H1 (cell line): ENCODE measurements at regions not wholly inside any gene's neighbourhood (a gene's known extent, or its start where the extent isn't known, plus 50 kb on each side); places are given as distances from the start of the nearest gene placed in this dataset.

Experiments used
- CTCF ChIA-PET: fragments of 300-600 bp; sonication (Branson Sonifier 250); formaldehyde crosslinking; loops from one replicate; lab custom pipeline; 2021; ENCODE audit not compliant: partially characterized antibody; lab: Charles Lee
- POLR2A ChIA-PET: fragments of 300-600 bp; sonication (Branson Sonifier 250); formaldehyde crosslinking; loops from one replicate; lab custom pipeline; 2021; ENCODE audit warnings: inconsistent platforms; ENCODE audit not compliant: partially characterized antibody; lab: Charles Lee
- DNase-seq, 2 experiments: peaks; one replicate each; pipeline versions ENCODE4 v3.0.0 to v3.0.0-alpha.2; 2010 to 2022; ENCODE audit warnings: low spot score in 2 of 2, low read depth in 1 of 2, mixed read lengths in 1 of 2
- FAIRE-seq: peaks from 2 replicates; lab custom pipeline; 2011; peaks lifted over from hg19 to GRCh38; lab: Jason Lieb, UNC
- H2AFZ ChIP-seq: 2 replicates; pipeline ENCODE4 v1.8.1; 2012; ENCODE audit warnings: low read length, inconsistent platforms
- H2AK5ac ChIP-seq: 2 replicates; pipeline ENCODE4 v1.6.1; 2013; ENCODE audit warnings: low read depth, low read length
- H2BK120ac ChIP-seq: replicated peaks from 2 replicates; pipeline ENCODE3; 2013; ENCODE audit warnings: low read depth, low read length, inconsistent platforms
- H2BK12ac ChIP-seq: 2 replicates; pipeline ENCODE4 v1.6.1; 2013; ENCODE audit warnings: low read depth, low read length
- H2BK15ac ChIP-seq: 2 replicates; pipeline ENCODE4 v1.6.1; 2013; ENCODE audit warnings: low read length
- H2BK20ac ChIP-seq: 2 replicates; pipeline ENCODE4 v1.6.1; 2013; ENCODE audit warnings: low read length
- H2BK5ac ChIP-seq: 2 replicates; pipeline ENCODE4 v1.6.1; 2013; ENCODE audit warnings: low read depth, low read length
- H3K14ac ChIP-seq: 2 replicates; pipeline ENCODE4 v1.6.1; 2013; ENCODE audit warnings: inconsistent platforms; ENCODE audit not compliant: insufficient read length
- H3K18ac ChIP-seq: 2 replicates; pipeline ENCODE4 v1.6.1; 2013; ENCODE audit warnings: low read length; ENCODE audit errors: extremely low read depth
- H3K23ac ChIP-seq: 2 replicates; pipeline ENCODE4 v1.6.1; 2013; ENCODE audit warnings: inconsistent platforms; ENCODE audit not compliant: insufficient read length
- H3K23me2 ChIP-seq: 2 replicates; pipeline ENCODE4 v1.6.1; 2013; ENCODE audit warnings: low read depth, low read length
- H3K27ac ChIP-seq: 2 replicates; pipeline ENCODE4 v1.6.1; 2011; ENCODE audit warnings: low read depth, low read length, inconsistent platforms
- H3K27me3 ChIP-seq, 4 experiments: replicated peaks in 1 of 4; 1 replicate in 1 of 4; 2 replicates in 3 of 4; pipeline versions ENCODE4 v1.6.1 to v1.8.1; 2011 to 2013; ENCODE audit warnings: low read length in 3 of 4, mild to moderate bottlenecking in 3 of 4, inconsistent platforms in 2 of 4, mixed read lengths in 2 of 4, moderate library complexity in 1 of 4; ENCODE audit not compliant: control insufficient read depth in 3 of 4, insufficient read depth in 3 of 4; ENCODE audit errors: extremely low read depth in 1 of 4
- H3K36me3 ChIP-seq, 4 experiments: 2 replicates each; pipeline versions ENCODE4 v1.6.1 to v1.8.1; 2011 to 2013; ENCODE audit warnings: mild to moderate bottlenecking in 4 of 4, low read length in 3 of 4, moderate library complexity in 2 of 4, control low read depth in 1 of 4, inconsistent platforms in 1 of 4; ENCODE audit not compliant: insufficient read depth in 4 of 4, control insufficient read depth in 2 of 4
- H3K4ac ChIP-seq: replicated peaks from 2 replicates; pipeline ENCODE3; 2013; ENCODE audit warnings: low read length, low read depth, mixed read lengths, inconsistent platforms; ENCODE audit not compliant: insufficient read length
- H3K4me1 ChIP-seq, 4 experiments: replicated peaks in 1 of 4; 1 replicate in 1 of 4; 2 replicates in 3 of 4; pipeline versions ENCODE4 v1.6.1 to v1.8.1; 2011 to 2013; ENCODE audit warnings: low read length in 3 of 4, inconsistent platforms in 2 of 4, mixed read lengths in 1 of 4; ENCODE audit not compliant: insufficient read depth in 4 of 4, control insufficient read depth in 3 of 4
- H3K4me2 ChIP-seq, 2 experiments: 2 replicates each; pipeline versions ENCODE4 v1.6.1 to v1.8.1; 2011 to 2013; ENCODE audit warnings: low read depth in 2 of 2, low read length in 2 of 2, control low read depth in 1 of 2, inconsistent platforms in 1 of 2, mild to moderate bottlenecking in 1 of 2; ENCODE audit not compliant: insufficient read depth in 1 of 2
- H3K4me3 ChIP-seq, 4 experiments: fragments of 200-600, 300-600 bp in 1 of 4; sonication (generic), shearing (Covaris generic), sonication (Bioruptor Twin) in 1 of 4; 2 replicates each; pipeline versions ENCODE4 v1.5.1 to v1.8.1; 2011 to 2016; ENCODE audit warnings: low read length in 4 of 4, low read depth in 3 of 4, control low read depth in 2 of 4, inconsistent platforms in 2 of 4, mild to moderate bottlenecking in 2 of 4, mixed read lengths in 1 of 4, moderate library complexity in 1 of 4; ENCODE audit not compliant: insufficient read depth in 2 of 4; ENCODE audit errors: extremely low read depth in 1 of 4
- H3K56ac ChIP-seq: replicated peaks from 2 replicates; pipeline ENCODE3; 2013; ENCODE audit warnings: low read depth, mild to moderate bottlenecking, mixed read lengths, low read length, inconsistent platforms; ENCODE audit not compliant: insufficient read length
- H3K79me1 ChIP-seq: 2 replicates; pipeline ENCODE4 v1.6.1; 2013; ENCODE audit warnings: low read depth, low read length, control low read depth
- H3K79me2 ChIP-seq, 2 experiments: 2 replicates each; pipeline versions ENCODE4 v1.6.1 to v1.8.1; 2012 to 2013; ENCODE audit warnings: low read length in 2 of 2, mild to moderate bottlenecking in 2 of 2, inconsistent platforms in 1 of 2; ENCODE audit not compliant: insufficient read depth in 2 of 2, control insufficient read depth in 1 of 2
- H3K9ac ChIP-seq, 4 experiments: replicated peaks in 1 of 4; 1 replicate in 1 of 4; 2 replicates in 3 of 4; pipeline versions ENCODE4 v1.6.1 to v1.8.1; 2011 to 2013; ENCODE audit warnings: low read depth in 3 of 4, low read length in 3 of 4, control low read depth in 2 of 4, mild to moderate bottlenecking in 2 of 4, moderate library complexity in 2 of 4, inconsistent platforms in 1 of 4; ENCODE audit errors: extremely low read depth in 1 of 4
- H3K9me3 ChIP-seq, 2 experiments: 2 replicates each; pipeline versions ENCODE4 v1.6.1 to v1.8.1; 2012 to 2013; ENCODE audit warnings: mild to moderate bottlenecking in 2 of 2, moderate library complexity in 2 of 2, control low read depth in 1 of 2, inconsistent platforms in 1 of 2, low read depth in 1 of 2, low read length in 1 of 2, mixed read lengths in 1 of 2; ENCODE audit not compliant: insufficient read depth in 2 of 2
- H4K20me1 ChIP-seq, 2 experiments: replicated peaks in 1 of 2; 2 replicates each; pipeline versions ENCODE3 to v1.8.1; 2011 to 2013; ENCODE audit warnings: inconsistent platforms in 2 of 2, low read length in 2 of 2, mild to moderate bottlenecking in 1 of 2; ENCODE audit not compliant: insufficient read depth in 2 of 2, control insufficient read depth in 1 of 2
- H4K5ac ChIP-seq: 2 replicates; pipeline ENCODE4 v1.6.1; 2013; ENCODE audit warnings: low read length, low read depth, mixed read lengths, inconsistent platforms; ENCODE audit not compliant: insufficient read length
- H4K8ac ChIP-seq: 2 replicates; pipeline ENCODE4 v1.8.0; 2013; ENCODE audit warnings: mild to moderate bottlenecking, moderate library complexity, low read length, inconsistent platforms; ENCODE audit not compliant: insufficient read depth; ENCODE audit errors: extremely low read depth
- H4K91ac ChIP-seq: replicated peaks from 2 replicates; pipeline ENCODE3; 2013; ENCODE audit warnings: low read length, mixed read lengths, inconsistent platforms; ENCODE audit not compliant: insufficient read length
- CEBPB ChIP-seq: IDR thresholded peaks from 2 replicates; pipeline ENCODE4 v1.6.1; 2012; ENCODE audit warnings: low read depth, low read length
- MAX ChIP-seq: IDR thresholded peaks from 2 replicates; pipeline ENCODE4 v1.6.1; 2012; ENCODE audit warnings: inconsistent platforms
- RBBP5 ChIP-seq: IDR thresholded peaks from 2 replicates; pipeline ENCODE4 v1.7.1; 2012; ENCODE audit warnings: low read depth, mild to moderate bottlenecking, inconsistent platforms, low read length, moderate library complexity, borderline replicate concordance
- SRF ChIP-seq: IDR thresholded peaks from 2 replicates; pipeline ENCODE4 v1.6.1; 2011; ENCODE audit warnings: mild to moderate bottlenecking, low read depth, low read length, moderate library complexity
- TEAD4 ChIP-seq: IDR thresholded peaks from 2 replicates; pipeline ENCODE4 v1.6.1; 2012; ENCODE audit warnings: low read depth, low read length, inconsistent platforms, mixed read lengths
- WGBS, 2 experiments: shearing (Covaris generic) in 1 of 2; methylation state at CpG; one replicate each; pipeline versions ENCODE4 v1.1.6 to v1.1.7; 2013 to 2015; ENCODE audit warnings: low lambda C conversion rate in 2 of 2, mixed read lengths in 2 of 2, inconsistent platforms in 1 of 2, low coverage in 1 of 2, missing lambda C conversion rate in 1 of 2; ENCODE audit not compliant: insufficient replicate concordance in 2 of 2, insufficient coverage in 1 of 2, insufficient read length in 1 of 2; ENCODE audit errors: extremely low coverage in 1 of 2, missing lambda C conversion rate in 1 of 2; 5-methylcytosine and 5-hydroxymethylcytosine counted together
- TF ChIP-seq, protein P1 (sequence below), 3 experiments: IDR thresholded peaks; 1 replicate in 2 of 3; 2 replicates in 1 of 3; pipeline versions ENCODE4 v1.5.1 to v1.6.1; 2011; ENCODE audit warnings: low read length in 3 of 3, mild to moderate bottlenecking in 3 of 3, inconsistent platforms in 2 of 3, low read depth in 1 of 3, moderate library complexity in 1 of 3; ENCODE audit not compliant: insufficient read depth in 1 of 3; ENCODE audit errors: control extremely low read depth in 1 of 3

GRCh38 chr9:75651709-75652108 is 238.8 kb upstream of the PCSK5 start:
- H3K23ac ChIP-seq, result no peak overlapping the region
- no peak overlapping the region for H2BK120ac ChIP-seq
- H2AK5ac ChIP-seq, result no peak overlapping the region
- no peak overlapping the region for H3K27ac ChIP-seq
- H3K36me3 ChIP-seq, result no peaks in the 10 kb centered on the region
- 90% methylated on average over 2 of the region's 2 CpGs; no CpG with 5 or more reads in 1 of the 2 experiments for WGBS, 2 experiments
- no peak overlapping the region for H2BK12ac ChIP-seq
- H2BK20ac ChIP-seq, result no peak overlapping the region
- FAIRE-seq (no peak), DNase-seq (no peak)
- H3K23me2 ChIP-seq, result no peaks in the 10 kb centered on the region
- H3K9ac ChIP-seq, result no peak overlapping the region
- no peak overlapping the region for H3K4ac ChIP-seq
- no peak overlapping the region for H3K56ac ChIP-seq
- ChIA-PET POLR2A (no interaction called here), CTCF (no interaction called here)
- no peak overlapping the region for H4K5ac ChIP-seq
- H2AFZ ChIP-seq, result no peak overlapping the region
- no peak overlapping the region for H4K91ac ChIP-seq
- TF ChIP-seq MAX, result no peak
- TF ChIP-seq SRF, result no peak
- no peak for TF ChIP-seq TEAD4
- TF ChIP-seq, protein P1, sequence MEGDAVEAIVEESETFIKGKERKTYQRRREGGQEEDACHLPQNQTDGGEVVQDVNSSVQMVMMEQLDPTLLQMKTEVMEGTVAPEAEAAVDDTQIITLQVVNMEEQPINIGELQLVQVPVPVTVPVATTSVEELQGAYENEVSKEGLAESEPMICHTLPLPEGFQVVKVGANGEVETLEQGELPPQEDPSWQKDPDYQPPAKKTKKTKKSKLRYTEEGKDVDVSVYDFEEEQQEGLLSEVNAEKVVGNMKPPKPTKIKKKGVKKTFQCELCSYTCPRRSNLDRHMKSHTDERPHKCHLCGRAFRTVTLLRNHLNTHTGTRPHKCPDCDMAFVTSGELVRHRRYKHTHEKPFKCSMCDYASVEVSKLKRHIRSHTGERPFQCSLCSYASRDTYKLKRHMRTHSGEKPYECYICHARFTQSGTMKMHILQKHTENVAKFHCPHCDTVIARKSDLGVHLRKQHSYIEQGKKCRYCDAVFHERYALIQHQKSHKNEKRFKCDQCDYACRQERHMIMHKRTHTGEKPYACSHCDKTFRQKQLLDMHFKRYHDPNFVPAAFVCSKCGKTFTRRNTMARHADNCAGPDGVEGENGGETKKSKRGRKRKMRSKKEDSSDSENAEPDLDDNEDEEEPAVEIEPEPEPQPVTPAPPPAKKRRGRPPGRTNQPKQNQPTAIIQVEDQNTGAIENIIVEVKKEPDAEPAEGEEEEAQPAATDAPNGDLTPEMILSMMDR (IDR thresholded peaks at IDR 0.05; ENCODE audit: control extremely low read depth in 1 of 3, insufficient read depth in 1 of 3, low read depth in 1 of 3, low read length in 3 of 3), result no peak
- TF ChIP-seq RBBP5, result no peak
- no peak for TF ChIP-seq CEBPB
- H4K8ac ChIP-seq, result no peak overlapping the region
- H4K20me1 ChIP-seq, result no peaks in the 10 kb centered on the region
- H3K79me1 ChIP-seq, result no peaks in the 10 kb centered on the region
- H3K14ac ChIP-seq, result no peak overlapping the region
- H3K27me3 ChIP-seq, result no peaks in the 10 kb centered on the region
- H3K4me2 ChIP-seq, result no peak overlapping the region
- no peaks in the 10 kb centered on the region for H3K79me2 ChIP-seq
- no peak overlapping the region for H2BK5ac ChIP-seq
- H3K4me3 ChIP-seq, result no peak overlapping the region
- H3K18ac ChIP-seq, result no peak overlapping the region
- no peaks in the 10 kb centered on the region for H3K4me1 ChIP-seq
- no peak overlapping the region for H2BK15ac ChIP-seq
- no peaks in the 10 kb centered on the region for H3K9me3 ChIP-seq
